ENCODE measurements at regions not wholly inside any gene's neighbourhood (a gene's known extent, or its start where the extent isn't known, plus 50 kb on each side); places are given as distances from the start of the nearest gene placed in this dataset.

DNA sequence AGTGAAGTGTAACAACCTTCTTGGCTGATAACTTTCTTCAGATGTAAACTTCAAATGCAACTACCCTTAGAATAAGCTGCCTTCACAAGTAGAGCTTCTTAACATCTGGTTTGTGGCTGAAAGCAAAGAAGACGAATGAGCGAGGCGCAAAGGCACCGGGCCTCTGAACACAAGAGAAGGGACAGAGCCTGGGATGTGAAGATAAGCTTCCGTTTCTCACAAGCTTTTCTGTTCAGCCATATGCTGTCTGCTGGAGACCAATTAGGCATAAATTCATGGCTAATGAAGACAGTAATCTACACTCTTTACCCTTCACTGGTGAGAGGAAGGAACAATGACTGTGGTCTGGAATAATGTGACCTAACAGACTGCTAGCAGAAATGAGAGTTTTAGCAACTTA is 195.2 kb downstream of the ATXN7L3B start:
- Histone ChIP-seq H3K27me3 (ENCODE audit: control insufficient read depth in 1 of 2, insufficient read depth in 2 of 2, low read length in 2 of 2) (no peaks in the 10 kb centered on the region), H3K4me1 (ENCODE audit: insufficient read depth, low read length) (no peaks in the 10 kb centered on the region), H3K9me3 (ENCODE audit: control insufficient read depth in 1 of 2, insufficient read depth in 1 of 2, low read length in 2 of 2) (no peaks in the 10 kb centered on the region), H3K4me3 (ENCODE audit: low read length) (no peak overlapping the region), H3K27ac (ENCODE audit: low read depth in 1 of 2, low read length in 2 of 2) (no peak overlapping the region), H3K36me3 (ENCODE audit: insufficient read depth, low read length) (no peaks in the 10 kb centered on the region)
- H3K27ac Mint-ChIP-seq: no peak overlapping the region
- H3K4me1 Mint-ChIP-seq (ENCODE audit: low read depth): no peaks in the 10 kb centered on the region
- DNase-seq (no peak), ATAC-seq (ENCODE audit: poor library complexity) (no peak)
- H3K36me3 Mint-ChIP-seq (ENCODE audit: low read depth): no peaks in the 10 kb centered on the region
- intact Hi-C loops (cut with DNase I, micrococcal nuclease): no loop called here
- TF ChIP-seq, protein P1, sequence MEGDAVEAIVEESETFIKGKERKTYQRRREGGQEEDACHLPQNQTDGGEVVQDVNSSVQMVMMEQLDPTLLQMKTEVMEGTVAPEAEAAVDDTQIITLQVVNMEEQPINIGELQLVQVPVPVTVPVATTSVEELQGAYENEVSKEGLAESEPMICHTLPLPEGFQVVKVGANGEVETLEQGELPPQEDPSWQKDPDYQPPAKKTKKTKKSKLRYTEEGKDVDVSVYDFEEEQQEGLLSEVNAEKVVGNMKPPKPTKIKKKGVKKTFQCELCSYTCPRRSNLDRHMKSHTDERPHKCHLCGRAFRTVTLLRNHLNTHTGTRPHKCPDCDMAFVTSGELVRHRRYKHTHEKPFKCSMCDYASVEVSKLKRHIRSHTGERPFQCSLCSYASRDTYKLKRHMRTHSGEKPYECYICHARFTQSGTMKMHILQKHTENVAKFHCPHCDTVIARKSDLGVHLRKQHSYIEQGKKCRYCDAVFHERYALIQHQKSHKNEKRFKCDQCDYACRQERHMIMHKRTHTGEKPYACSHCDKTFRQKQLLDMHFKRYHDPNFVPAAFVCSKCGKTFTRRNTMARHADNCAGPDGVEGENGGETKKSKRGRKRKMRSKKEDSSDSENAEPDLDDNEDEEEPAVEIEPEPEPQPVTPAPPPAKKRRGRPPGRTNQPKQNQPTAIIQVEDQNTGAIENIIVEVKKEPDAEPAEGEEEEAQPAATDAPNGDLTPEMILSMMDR (IDR thresholded peaks at IDR 0.05): no peak
- CTCF ChIA-PET: no interaction called here
- H3K27me3 Mint-ChIP-seq: no peaks in the 10 kb centered on the region
- no peaks in the 10 kb centered on the region for H3K9me3 Mint-ChIP-seq
- no peak overlapping the region for H3K4me3 Mint-ChIP-seq
- POLR2A ChIA-PET: no interaction called here

DNA sequence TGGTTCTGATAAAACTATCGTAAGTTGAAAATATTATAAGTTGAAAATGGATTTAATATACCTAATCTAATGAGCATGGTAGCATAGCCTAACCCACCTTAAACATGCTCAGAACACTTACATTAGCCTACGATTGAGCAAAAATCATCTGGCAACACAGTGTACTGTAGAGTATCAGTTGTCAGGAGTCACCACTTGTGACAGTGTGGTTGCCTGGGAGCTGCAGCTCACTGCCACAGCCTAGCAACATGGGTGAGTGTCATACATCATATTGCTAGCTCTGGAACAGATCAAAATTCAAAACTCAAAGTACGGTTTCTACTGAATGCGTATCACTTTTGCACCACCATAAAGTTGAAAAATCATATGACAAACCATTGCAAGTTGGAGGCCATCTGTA is 203.5 kb downstream of the ATXN7L3B start:
- no peak for ATAC-seq (ENCODE audit: poor library complexity)
- no peaks in the 10 kb centered on the region for H3K9me3 Mint-ChIP-seq
- intact Hi-C loops (cut with DNase I, micrococcal nuclease): no loop called here
- no peaks in the 10 kb centered on the region for H3K9me3 ChIP-seq (ENCODE audit: control insufficient read depth in 1 of 2, insufficient read depth in 1 of 2, low read length in 2 of 2)
- no peak overlapping the region for H3K27ac Mint-ChIP-seq
- H3K27me3 ChIP-seq (ENCODE audit: control insufficient read depth in 1 of 2, insufficient read depth in 2 of 2, low read length in 2 of 2): no peaks in the 10 kb centered on the region
- no peaks in the 10 kb centered on the region for H3K36me3 Mint-ChIP-seq (ENCODE audit: low read depth)
- no peak overlapping the region for H3K4me3 ChIP-seq (ENCODE audit: low read length)
- CTCF ChIA-PET: no interaction called here
- H3K27ac ChIP-seq (ENCODE audit: low read depth in 1 of 2, low read length in 2 of 2): no peak overlapping the region
- H3K27me3 Mint-ChIP-seq: no peaks in the 10 kb centered on the region
- TF ChIP-seq, protein P1 (IDR thresholded peaks at IDR 0.05): no peak
- no peak overlapping the region for H3K4me3 Mint-ChIP-seq
- no peaks in the 10 kb centered on the region for H3K4me1 ChIP-seq (ENCODE audit: insufficient read depth, low read length)
- POLR2A ChIA-PET: no interaction called here
- DNase-seq: no peak
- no peaks in the 10 kb centered on the region for H3K4me1 Mint-ChIP-seq (ENCODE audit: low read depth)
- no peaks in the 10 kb centered on the region for H3K36me3 ChIP-seq (ENCODE audit: insufficient read depth, low read length)

DNA sequence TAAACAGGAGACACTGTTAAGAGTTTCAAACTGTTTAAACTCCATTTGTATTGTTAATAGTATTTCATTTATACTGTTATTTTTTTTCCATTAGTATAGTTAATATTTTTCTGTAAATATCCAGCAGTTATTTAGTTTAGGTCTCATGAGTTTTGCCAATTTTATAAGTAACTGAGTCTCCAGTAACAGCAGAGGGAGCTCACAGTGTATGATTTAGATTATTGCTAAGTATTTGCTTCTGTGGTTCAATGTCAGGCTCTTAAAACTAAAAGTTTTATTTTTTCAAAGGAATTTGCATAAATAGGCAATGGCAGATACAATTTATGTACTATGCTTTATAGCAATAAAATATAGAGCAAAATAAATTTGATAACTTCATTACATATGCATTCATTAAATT is 209.7 kb downstream of the ATXN7L3B start:
- no peak overlapping the region for H3K4me3 ChIP-seq (ENCODE audit: low read length)
- H3K4me1 ChIP-seq (ENCODE audit: insufficient read depth, low read length): no peaks in the 10 kb centered on the region
- Mint-ChIP-seq H3K27ac (no peak overlapping the region), H3K36me3 (ENCODE audit: low read depth) (no peaks in the 10 kb centered on the region), H3K27me3 (no peaks in the 10 kb centered on the region), H3K9me3 (no peaks in the 10 kb centered on the region), H3K4me1 (ENCODE audit: low read depth) (no peaks in the 10 kb centered on the region), H3K4me3 (no peak overlapping the region)
- no peaks in the 10 kb centered on the region for H3K27me3 ChIP-seq (ENCODE audit: control insufficient read depth in 1 of 2, insufficient read depth in 2 of 2, low read length in 2 of 2)
- H3K9me3 ChIP-seq (ENCODE audit: control insufficient read depth in 1 of 2, insufficient read depth in 1 of 2, low read length in 2 of 2): no peaks in the 10 kb centered on the region
- ChIA-PET CTCF (no interaction called here), POLR2A (no interaction called here)
- DNase-seq (peak in 2 of 14 experiments; percentile 1 to 8), ATAC-seq (ENCODE audit: poor library complexity) (no peak)
- intact Hi-C loops (cut with DNase I, micrococcal nuclease): no loop called here
- H3K36me3 ChIP-seq (ENCODE audit: insufficient read depth, low read length): no peaks in the 10 kb centered on the region
- TF ChIP-seq, protein P1 (IDR thresholded peaks at IDR 0.05): no peak
- H3K27ac ChIP-seq (ENCODE audit: low read depth in 1 of 2, low read length in 2 of 2): no peak overlapping the region
